ENCODE measurements at regions not wholly inside any gene's neighbourhood (a gene's known extent, or its start where the extent isn't known, plus 50 kb on each side); places are given as distances from the start of the nearest gene placed in this dataset.

DNA sequence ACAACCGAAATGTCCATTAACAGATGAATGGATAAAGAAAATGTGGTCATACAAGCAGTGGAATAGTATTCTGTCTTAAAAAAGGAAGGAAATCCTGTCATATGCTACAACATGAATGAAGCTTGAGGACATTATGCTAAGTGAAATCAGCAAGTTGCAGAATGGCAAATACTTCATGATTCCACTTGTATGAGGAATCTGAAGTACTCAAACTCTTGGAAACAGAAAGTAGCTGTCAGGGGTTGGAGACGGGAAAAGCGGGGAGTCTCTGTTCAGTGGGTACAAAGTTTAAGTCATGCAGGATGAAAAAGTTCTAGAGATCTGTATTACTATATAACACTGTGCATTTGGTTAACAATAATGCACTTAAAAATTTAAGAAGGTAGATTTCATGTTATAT, 209.0 kb upstream of the SIX2 start:
- no peak for DNase-seq (ENCODE audit: low spot score)
- TF ChIP-seq, protein P1, sequence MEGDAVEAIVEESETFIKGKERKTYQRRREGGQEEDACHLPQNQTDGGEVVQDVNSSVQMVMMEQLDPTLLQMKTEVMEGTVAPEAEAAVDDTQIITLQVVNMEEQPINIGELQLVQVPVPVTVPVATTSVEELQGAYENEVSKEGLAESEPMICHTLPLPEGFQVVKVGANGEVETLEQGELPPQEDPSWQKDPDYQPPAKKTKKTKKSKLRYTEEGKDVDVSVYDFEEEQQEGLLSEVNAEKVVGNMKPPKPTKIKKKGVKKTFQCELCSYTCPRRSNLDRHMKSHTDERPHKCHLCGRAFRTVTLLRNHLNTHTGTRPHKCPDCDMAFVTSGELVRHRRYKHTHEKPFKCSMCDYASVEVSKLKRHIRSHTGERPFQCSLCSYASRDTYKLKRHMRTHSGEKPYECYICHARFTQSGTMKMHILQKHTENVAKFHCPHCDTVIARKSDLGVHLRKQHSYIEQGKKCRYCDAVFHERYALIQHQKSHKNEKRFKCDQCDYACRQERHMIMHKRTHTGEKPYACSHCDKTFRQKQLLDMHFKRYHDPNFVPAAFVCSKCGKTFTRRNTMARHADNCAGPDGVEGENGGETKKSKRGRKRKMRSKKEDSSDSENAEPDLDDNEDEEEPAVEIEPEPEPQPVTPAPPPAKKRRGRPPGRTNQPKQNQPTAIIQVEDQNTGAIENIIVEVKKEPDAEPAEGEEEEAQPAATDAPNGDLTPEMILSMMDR (IDR thresholded peaks at IDR 0.05; ENCODE audit: extremely low read depth, insufficient read depth, missing control alignments): no peak
- in situ Hi-C loops (cut with MboI; ENCODE audit: low pct_unique_long_range_greater_than_20kb, low sequenced_read_pairs, unreplicated experiment): no loop called here

- in situ Hi-C loops (cut with MboI; ENCODE audit: low pct_unique_long_range_greater_than_20kb, low sequenced_read_pairs, unreplicated experiment): no loop called here
- DNase-seq (ENCODE audit: low spot score): no peak
- TF ChIP-seq, protein P1 (IDR thresholded peaks at IDR 0.05; ENCODE audit: extremely low read depth, insufficient read depth, missing control alignments): no peak
These were observed 206.9 kb upstream of the SIX2 start for GRCh38 chr2:45216118-45216517.

DNA sequence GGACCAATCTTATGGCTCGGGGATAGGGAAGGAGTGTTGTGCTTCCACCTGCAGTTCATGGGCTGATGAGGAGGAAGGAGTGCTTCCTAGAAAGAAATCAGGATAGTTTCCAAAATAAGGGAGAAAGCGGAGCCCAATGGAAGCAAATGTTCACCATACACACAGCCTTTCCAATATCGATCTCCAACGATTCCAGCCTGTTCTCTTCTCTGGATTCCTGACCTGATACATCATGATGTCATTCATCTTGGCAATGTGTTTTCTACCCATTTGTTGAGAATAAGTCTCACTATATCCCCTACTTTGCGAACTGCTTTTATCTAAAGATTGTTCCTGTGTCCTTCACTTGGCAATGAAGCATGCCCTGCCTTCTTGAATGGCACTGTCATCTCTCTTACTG, 205.3 kb upstream of the SIX2 start:
- in situ Hi-C loops (cut with MboI; ENCODE audit: low pct_unique_long_range_greater_than_20kb, low sequenced_read_pairs, unreplicated experiment): no loop called here
- TF ChIP-seq, protein P1 (IDR thresholded peaks at IDR 0.05; ENCODE audit: extremely low read depth, insufficient read depth, missing control alignments): no peak
- DNase-seq (ENCODE audit: low spot score): no peak

DNA sequence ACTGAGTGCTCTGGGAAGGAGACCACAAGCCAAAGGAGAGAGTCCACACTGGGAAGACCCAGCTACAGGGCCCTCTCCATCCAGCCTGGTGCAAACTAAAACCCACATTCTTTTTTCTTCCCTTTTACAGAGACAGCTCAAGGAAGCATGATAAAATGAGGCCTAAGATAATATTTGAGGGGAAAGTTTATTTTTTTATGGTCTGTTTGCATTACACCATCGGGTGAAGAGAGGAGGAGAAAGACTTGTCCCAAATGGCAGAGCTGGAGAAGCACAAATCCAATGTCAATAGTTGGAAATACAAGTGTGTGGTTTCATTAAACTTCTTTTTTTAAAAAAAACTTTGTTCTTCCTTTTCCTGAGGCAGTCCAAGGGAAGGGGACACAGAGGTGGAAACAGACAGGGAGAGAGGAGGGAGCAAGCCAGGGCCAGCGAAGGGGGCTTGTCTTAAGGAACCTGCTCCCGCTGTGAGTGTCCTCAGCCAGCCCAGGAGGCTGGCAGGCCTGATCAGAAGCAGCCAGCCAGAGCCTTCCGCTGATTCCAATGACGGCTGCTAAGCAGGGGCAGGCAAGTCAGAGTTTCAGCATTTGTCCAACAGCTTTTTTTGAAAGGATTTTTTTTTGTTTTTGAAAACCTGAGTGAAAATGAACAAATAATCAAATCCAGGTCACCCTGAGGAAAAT, 203.8 kb upstream of the SIX2 start:
- TF ChIP-seq, protein P1 (IDR thresholded peaks at IDR 0.05; ENCODE audit: extremely low read depth, insufficient read depth, missing control alignments): no peak
- in situ Hi-C loops (cut with MboI; ENCODE audit: low pct_unique_long_range_greater_than_20kb, low sequenced_read_pairs, unreplicated experiment): no loop called here
- no peak for DNase-seq (ENCODE audit: low spot score)

DNA sequence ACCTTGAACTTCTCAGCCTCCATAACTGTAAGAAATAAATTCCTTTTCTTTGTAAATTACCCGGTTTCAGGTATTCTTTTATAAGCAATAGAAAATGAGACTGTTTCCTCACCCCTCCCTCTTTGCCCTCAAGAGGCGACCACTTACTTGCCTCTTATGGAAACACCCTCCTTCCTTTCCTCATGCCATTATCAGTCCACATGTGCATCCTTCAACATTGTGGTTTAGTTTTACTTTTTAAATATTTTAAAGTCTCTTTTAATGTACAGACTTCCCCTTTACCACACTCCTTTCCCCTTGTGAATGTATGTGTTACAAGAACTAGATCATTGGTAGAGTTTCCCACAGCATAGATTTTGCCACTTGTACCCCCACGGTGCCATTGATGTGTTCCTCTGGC, 202.4 kb upstream of the SIX2 start:
- TF ChIP-seq, protein P1 (IDR thresholded peaks at IDR 0.05; ENCODE audit: extremely low read depth, insufficient read depth, missing control alignments): no peak
- in situ Hi-C loops (cut with MboI; ENCODE audit: low pct_unique_long_range_greater_than_20kb, low sequenced_read_pairs, unreplicated experiment): no loop called here

DNA sequence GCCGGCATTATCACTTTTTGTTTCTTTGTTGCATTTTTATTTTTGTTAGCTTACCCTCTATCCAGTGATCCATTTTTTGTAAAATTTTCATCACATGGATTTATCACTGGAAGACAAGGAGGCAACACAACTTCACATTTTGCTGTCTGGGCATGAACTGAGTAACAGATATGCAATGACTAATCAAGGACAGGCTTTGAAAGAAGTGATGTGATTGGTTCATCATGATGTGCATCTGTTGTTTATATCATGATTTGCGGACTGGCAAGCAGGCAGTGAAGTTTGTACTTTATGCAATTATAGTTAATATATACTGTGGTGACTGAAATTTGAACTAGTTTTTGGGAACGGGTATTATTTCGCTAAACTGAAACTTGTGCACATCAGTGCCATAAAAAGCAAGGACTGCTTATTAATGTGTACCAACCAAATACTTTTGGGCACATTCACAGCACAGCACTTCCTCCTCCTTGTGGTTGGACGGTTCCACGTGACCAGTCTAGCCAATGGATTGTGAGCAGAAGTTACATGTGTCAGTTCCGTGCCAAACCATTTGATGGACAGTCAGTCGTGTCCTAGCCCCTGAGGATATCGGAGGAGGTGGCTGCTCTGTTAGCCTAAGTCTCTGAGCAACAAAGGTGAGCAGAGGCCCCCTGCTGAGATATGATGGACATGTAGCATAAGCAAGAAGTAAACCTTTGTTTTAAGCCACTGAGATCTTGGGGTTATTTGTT, 201.4 kb upstream of the SIX2 start:
- TF ChIP-seq, protein P1 (IDR thresholded peaks at IDR 0.05; ENCODE audit: extremely low read depth, insufficient read depth, missing control alignments): no peak
- DNase-seq (ENCODE audit: low spot score): no peak
- in situ Hi-C loops (cut with MboI; ENCODE audit: low pct_unique_long_range_greater_than_20kb, low sequenced_read_pairs, unreplicated experiment): no loop called here

More for the DNA sequence above, 202.4 kb upstream of the SIX2 start:
- DNase-seq (ENCODE audit: low spot score): no peak
